Heart right ventricle (tissue), 16 donors: ENCODE measurements at regions not wholly inside any gene's neighbourhood (a gene's known extent, or its start where the extent isn't known, plus 50 kb on each side); places are given as distances from the start of the nearest gene placed in this dataset.
"Not testable (repeated sequence)": the region's sequence is repeated elsewhere in the genome, so short reads cannot be mapped to it uniquely, and the experiment has no call there.

Experiments used
- ATAC-seq, 8 donors: fragments of 200-7000 bp; cut with Tn5 transposase; one replicate each; pipeline ENCODE4 v1.9.1; 2020; ENCODE audit warnings: mild to moderate bottlenecking in 8 of 8, moderate library complexity in 8 of 8, moderate number of reproducible peaks in 1 of 8
- DNase-seq, 2 donors: peaks; one replicate each; pipeline ENCODE4 v3.0.0-alpha.2; 2020
- H3K27ac ChIP-seq, 10 donors: fragments of 200-600 bp; sonication (generic) in 2 of 10; one replicate each; pipeline versions ENCODE4 v1.5.0 to v1.8.0; 2020 to 2022; ENCODE audit warnings: mild to moderate bottlenecking in 3 of 10
- H3K27me3 ChIP-seq, 7 donors: fragments of 200-600 bp; one replicate each; pipeline ENCODE4 v1.8.0; 2021 to 2022; ENCODE audit warnings: mild to moderate bottlenecking in 2 of 7
- H3K36me3 ChIP-seq, 9 donors: fragments of 200-600 bp; sonication (generic) in 1 of 9; one replicate each; pipeline versions ENCODE4 v1.5.0 to v1.8.0; 2020 to 2022; ENCODE audit warnings: mild to moderate bottlenecking in 2 of 9
- H3K4me1 ChIP-seq, 9 donors: fragments of 200-600 bp; sonication (generic) in 1 of 9; one replicate each; pipeline versions ENCODE4 v1.5.0 to v1.8.0; 2020 to 2022; ENCODE audit warnings: mild to moderate bottlenecking in 4 of 9
- H3K4me3 ChIP-seq, 10 donors: fragments of 200-600 bp; sonication (generic) in 2 of 10; one replicate each; pipeline versions ENCODE4 v1.5.0 to v1.8.0; 2020 to 2022; ENCODE audit warnings: mild to moderate bottlenecking in 7 of 10, moderate library complexity in 2 of 10
- H3K9me3 ChIP-seq, 11 donors: fragments of 200-600 bp in 10 of 11; sonication (generic) in 2 of 11; one replicate each; pipeline versions ENCODE4 v1.5.0 to v1.8.0; 2013 to 2022; ENCODE audit warnings: mild to moderate bottlenecking in 2 of 11, control low read depth in 1 of 11, moderate library complexity in 1 of 11
- CTCF ChIP-seq, 9 donors: fragments of 200-600 bp; sonication (generic) in 2 of 9; IDR thresholded peaks; one replicate each; pipeline versions ENCODE4 v1.5.0 to v1.8.0; 2021 to 2022; ENCODE audit warnings: antibody characterized with exemption in 9 of 9, mild to moderate bottlenecking in 5 of 9, moderate library complexity in 1 of 9
- WGBS, 2 donors: extraction: QIAGEN DNeasy Blood & Tissue Kit; methylation state at CpG; one replicate each; pipeline ENCODE4 v1.1.7; 2013; ENCODE audit warnings: inconsistent platforms in 1 of 2; 5-methylcytosine and 5-hydroxymethylcytosine counted together
- intact Hi-C, 10 donors: fragments of 100-400 bp; cut with DNase I; formaldehyde crosslinking; loops; one replicate each; pipeline versions ENCODE4 v1.11.1 to v1.14.2; 2022
- donor health status: Arrhythmogenic right ventricular cardiomyopathy.
- donor health status: ischemic (EF 13 %, LVEDD 7.1; RV severe dilation, severe dysfunction).
- donor health status: healthy with polysubstance abuse.
- donor health status: DM: no; HTN: yes; CAD: no.
- donor health status: DM: no; HTN: no; CAD: no.
- donor health status: ischemic (EF 25% LVEDD 6.9; RV normal size, moderate dysfunction).
- donor health status: ischemic (EF 25% LVEDD 5.7; RV mildly dilated, moderate dysfunction).
- donor health status: healthy.
- donor health status: DM: yes; HTN: yes; CAD: no.
- donor health status: Ischemic cardiomyopathy.
- donor health status: ischemic (EF 35%, LVEDD 5.7; RV mildly dilated, moderate dysfunction).
- donor health status: nonischemic (EF 11% LVEDD 7.7; RV severe dilation, severe dysfunction).
- donor health status: DM: yes; HTN: yes; CAD: no.
- donor health status: PGD.
- donor health status: ischemic (EF 29% LVEDD 5.4; RV normal size, mild dysfunction).
- donor health status: nonischemic (EF 23%, LVEDD 6.1; RV moderate dilation, normal function).

- Histone ChIP-seq H3K9me3 (no peaks in the 10 kb centered on the region), H3K4me3 (no peak overlapping the region), H3K27me3 (no peaks in the 10 kb centered on the region), H3K36me3 (no peaks in the 10 kb centered on the region), H3K4me1 (no peaks in the 10 kb centered on the region), H3K27ac (no peak overlapping the region)
- intact Hi-C loops = no loop called here
- no peak for ATAC-seq
- DNase-seq = no peak
- no peak for TF ChIP-seq CTCF (IDR thresholded peaks at IDR 0.05)
These were observed 83.2 kb upstream of the ZNF462 start for GRCh38 chr9:106779796-106780195.

- no peak overlapping the region for H3K4me3 ChIP-seq
- no peaks in the 10 kb centered on the region for H3K27me3 ChIP-seq
- no peaks in the 10 kb centered on the region for H3K4me1 ChIP-seq
- no peak for TF ChIP-seq CTCF (IDR thresholded peaks at IDR 0.05)
- WGBS, 2 donors = 96 to 98% methylated on average over 1 of the region's 1 CpG
- H3K36me3 ChIP-seq = no peaks in the 10 kb centered on the region
- ATAC-seq (no peak), DNase-seq (no peak)
- no peaks in the 10 kb centered on the region for H3K9me3 ChIP-seq
- no peak overlapping the region for H3K27ac ChIP-seq
- intact Hi-C loops = no loop called here
These were observed 79.8 kb upstream of the ZNF462 start for GRCh38 chr9:106783121-106783520.

GRCh38 chr9:106784076-106784475 is 78.9 kb upstream of the ZNF462 start:
- H3K9me3 ChIP-seq = no peaks in the 10 kb centered on the region
- no peak overlapping the region for H3K4me3 ChIP-seq
- DNase-seq (no peak), ATAC-seq (no peak)
- intact Hi-C loops = no loop called here
- WGBS, 2 donors = 59 to 74% methylated on average over 3 of the region's 3 CpGs
- no peaks in the 10 kb centered on the region for H3K36me3 ChIP-seq
- no peaks in the 10 kb centered on the region for H3K4me1 ChIP-seq
- no peak for TF ChIP-seq CTCF (IDR thresholded peaks at IDR 0.05)
- no peaks in the 10 kb centered on the region for H3K27me3 ChIP-seq
- H3K27ac ChIP-seq = no peak overlapping the region

- H3K27ac ChIP-seq = no peak overlapping the region
- intact Hi-C loops = no loop called here
- H3K4me1 ChIP-seq = no peaks in the 10 kb centered on the region
- H3K27me3 ChIP-seq = no peaks in the 10 kb centered on the region
- no peaks in the 10 kb centered on the region for H3K36me3 ChIP-seq
- H3K4me3 ChIP-seq = no peak overlapping the region
- WGBS, 2 donors = 89 to 92% methylated on average over 3 of the region's 3 CpGs
- DNase-seq (no peak), ATAC-seq (no peak)
- TF ChIP-seq CTCF (IDR thresholded peaks at IDR 0.05) = no peak
- H3K9me3 ChIP-seq = no peaks in the 10 kb centered on the region
These were observed 77.8 kb upstream of the ZNF462 start for GRCh38 chr9:106785200-106785599.

GRCh38 chr9:106788021-106788420 is 74.9 kb upstream of the ZNF462 start:
- H3K27me3 ChIP-seq, H3K4me3 ChIP-seq, H3K9me3 ChIP-seq, H3K4me1 ChIP-seq, intact Hi-C loops, H3K36me3 ChIP-seq, H3K27ac ChIP-seq, ATAC-seq, DNase-seq: not testable (repeated sequence)
- 38 to 53% methylated on average over 2 of the region's 2 CpGs for WGBS, 2 donors
